HCT116 (cell line): ENCODE measurements at regions not wholly inside any gene's neighbourhood (a gene's known extent, or its start where the extent isn't known, plus 50 kb on each side); places are given as distances from the start of the nearest gene placed in this dataset.

Source experiments
- ATAC-seq: fragments of 200-7000 bp; cut with Tn5 transposase; 2 replicates; pipeline ENCODE4 v1.9.1; 2020; ENCODE audit warnings: mild to moderate bottlenecking, moderate library complexity
- BruUV-seq: library from RNA; stranded (reverse); fragments of 400-500 nt; replicated peaks from 2 replicates; lab custom pipeline; 2021; lab: Mats Ljungman, UMichigan
- CTCF ChIA-PET: fragments of 300-600 bp; sonication (Branson Sonifier 250); formaldehyde crosslinking; loops from one replicate; lab custom pipeline; 2021; ENCODE audit warnings: antibody characterized with exemption; lab: Charles Lee
- POLR2A ChIA-PET: fragments of 300-600, 350-600 bp; sonication (Branson Sonifier 250); formaldehyde crosslinking; loops from one replicate; lab custom pipeline; 2021; ENCODE audit warnings: antibody characterized with exemption; lab: Charles Lee
- RAD21 ChIA-PET, 2 experiments: fragments of 300-600 bp; sonication (Branson Sonifier 250); formaldehyde crosslinking; loops; one replicate each; lab custom pipeline; 2023; ENCODE audit warnings: low total read pairs in 2 of 2; ENCODE audit not compliant: uncharacterized antibody in 2 of 2, unreplicated experiment in 2 of 2, low non-redundant PET in 1 of 2; lab: Charles Lee
- DNase-seq: peaks from one replicate; pipeline ENCODE4 v3.0.0-alpha.2; 2010; ENCODE audit warnings: low read depth, low spot score
- H2AFZ ChIP-seq: fragments of 200-600 bp; shearing (Covaris generic), sonication (generic); 2 replicates; pipeline ENCODE4 v1.6.1; 2017; ENCODE audit warnings: low read depth, mixed run types, mixed read lengths, antibody characterized with exemption, low read length; ENCODE audit not compliant: poor library complexity, severe bottlenecking
- H3K27ac ChIP-seq: 2 replicates; pipeline ENCODE4 v1.5.1; 2012; ENCODE audit warnings: low read depth, low read length
- H3K27me3 ChIP-seq: fragments of 200-600 bp; sonication (generic); 2 replicates; pipeline ENCODE4 v1.6.1; 2016; ENCODE audit warnings: mixed run types, low read length, mixed read lengths; ENCODE audit not compliant: insufficient read depth
- H3K36me3 ChIP-seq, 2 experiments: fragments of 200-500 bp in 1 of 2; fragments of 200-600 bp in 1 of 2; sonication (Bioruptor generic) in 1 of 2; sonication (generic) in 1 of 2; 2 replicates each; pipeline versions ENCODE4 v1.5.1 to v1.6.1; 2014 to 2016; ENCODE audit warnings: low read length in 2 of 2, inconsistent platforms in 1 of 2, mixed read lengths in 1 of 2, mixed run types in 1 of 2; ENCODE audit not compliant: insufficient read depth in 2 of 2, control insufficient read depth in 1 of 2
- H3K4me1 ChIP-seq, 2 experiments: fragments of 200-600 bp in 1 of 2; sonication (generic) in 1 of 2; 2 replicates each; pipeline versions ENCODE4 v1.5.1 to v1.6.1; 2012 to 2017; ENCODE audit warnings: low read length in 2 of 2, inconsistent platforms in 1 of 2, mild to moderate bottlenecking in 1 of 2, mixed read lengths in 1 of 2, mixed run types in 1 of 2, moderate library complexity in 1 of 2; ENCODE audit not compliant: insufficient read depth in 2 of 2, control insufficient read depth in 1 of 2
- H3K4me2 ChIP-seq: fragments of 200-600 bp; sonication (generic); 2 replicates; pipeline ENCODE4 v1.6.1; 2017; ENCODE audit warnings: mixed run types, low read length, mixed read lengths
- H3K4me3 ChIP-seq, 2 experiments: fragments of 200-600 bp in 1 of 2; sonication (generic) in 1 of 2; replicated peaks in 1 of 2; 2 replicates each; pipeline ENCODE4 v1.5.1; 2011 to 2016; ENCODE audit warnings: low read length in 2 of 2, control low read depth in 1 of 2, low read depth in 1 of 2, mild to moderate bottlenecking in 1 of 2, mixed read lengths in 1 of 2, mixed run types in 1 of 2
- H3K79me2 ChIP-seq: fragments of 200-600 bp; sonication (generic); 2 replicates; pipeline ENCODE4 v1.6.1; 2017; ENCODE audit warnings: mild to moderate bottlenecking, mixed run types, low read length, moderate library complexity, mixed read lengths; ENCODE audit not compliant: insufficient read depth
- H3K9ac ChIP-seq: fragments of 200-600 bp; sonication (generic); 2 replicates; pipeline ENCODE4 v1.6.1; 2016; ENCODE audit warnings: low read length, mixed read lengths
- H3K9me2 ChIP-seq: fragments of 200-600 bp; sonication (generic), shearing (Covaris generic); 2 replicates; pipeline ENCODE4 v1.6.1; 2017; ENCODE audit warnings: mixed run types, mild to moderate bottlenecking, moderate library complexity; ENCODE audit not compliant: insufficient read depth
- H3K9me3 ChIP-seq, 2 experiments: fragments of 200-500 bp in 1 of 2; fragments of 200-600 bp in 1 of 2; sonication (Bioruptor generic) in 1 of 2; sonication (generic) in 1 of 2; 2 replicates each; pipeline ENCODE4 v1.6.1; 2014 to 2017; ENCODE audit warnings: low read length in 2 of 2, mixed read lengths in 2 of 2, inconsistent platforms in 1 of 2, low read depth in 1 of 2, mild to moderate bottlenecking in 1 of 2, mixed run types in 1 of 2, moderate library complexity in 1 of 2; ENCODE audit not compliant: control insufficient read depth in 1 of 2, insufficient read depth in 1 of 2
- H4K20me1 ChIP-seq: fragments of 200-600 bp; sonication (generic), shearing (Covaris generic); 2 replicates; pipeline ENCODE4 v1.6.1; 2017; ENCODE audit warnings: mixed run types, mild to moderate bottlenecking, moderate library complexity; ENCODE audit not compliant: insufficient read depth
- ATF3 ChIP-seq: IDR thresholded peaks from 2 replicates; pipeline ENCODE4 v1.6.1; 2012
- CBX3 ChIP-seq: IDR thresholded peaks from 2 replicates; pipeline ENCODE4 v1.6.1; 2012; ENCODE audit warnings: low read depth
- CTCF ChIP-seq, 3 experiments: fragments of 200-600 bp in 1 of 3; sonication (generic) in 1 of 3; IDR thresholded peaks in 2 of 3; conservative IDR thresholded peaks in 1 of 3; 2 replicates each; pipeline ENCODE4 v1.5.1; 2012 to 2017; ENCODE audit warnings: low read depth in 2 of 3, low read length in 2 of 3, antibody characterized with exemption in 1 of 3, borderline replicate concordance in 1 of 3, control low read depth in 1 of 3, mild to moderate bottlenecking in 1 of 3, mixed read lengths in 1 of 3, mixed run types in 1 of 3, moderate library complexity in 1 of 3; ENCODE audit not compliant: insufficient read depth in 1 of 3
- EGR1 ChIP-seq: IDR thresholded peaks from 2 replicates; pipeline ENCODE4 v1.6.1; 2012; ENCODE audit warnings: low read depth
- ELF1 ChIP-seq: IDR thresholded peaks from 2 replicates; pipeline ENCODE4 v1.6.1; 2012; ENCODE audit warnings: low read depth, borderline replicate concordance
- EZH2 ChIP-seq: fragments of 200-600 bp; sonication (generic); IDR thresholded peaks from 2 replicates; pipeline ENCODE4 v1.6.1; 2017; ENCODE audit warnings: antibody characterized with exemption, mixed run types
- EZH2phosphoT487 ChIP-seq: fragments of 200-600 bp; IDR thresholded peaks from 2 replicates; pipeline ENCODE4 v1.6.1; 2018; ENCODE audit warnings: antibody characterized with exemption, borderline replicate concordance
- FOSL1 ChIP-seq: IDR thresholded peaks from 2 replicates; pipeline ENCODE4 v1.6.1; 2012; ENCODE audit warnings: low read depth
- JUND ChIP-seq: IDR thresholded peaks from 2 replicates; pipeline ENCODE4 v1.6.1; 2012
- MAX ChIP-seq: IDR thresholded peaks from 2 replicates; pipeline ENCODE4 v1.6.1; 2012
- RAD21 ChIP-seq: IDR thresholded peaks from 2 replicates; pipeline ENCODE4 v1.6.1; 2012; ENCODE audit warnings: low read depth, mild to moderate bottlenecking
- REST ChIP-seq: IDR thresholded peaks from 2 replicates; pipeline ENCODE4 v1.6.1; 2012; ENCODE audit warnings: low read depth
- SIN3A ChIP-seq: IDR thresholded peaks from 2 replicates; pipeline ENCODE4 v1.6.1; 2012; ENCODE audit warnings: low read depth
- SP1 ChIP-seq: IDR thresholded peaks from 2 replicates; pipeline ENCODE4 v1.6.1; 2012; ENCODE audit warnings: low read depth
- TCF7L2 ChIP-seq: IDR thresholded peaks from 2 replicates; pipeline ENCODE4 v1.7.0; 2011; ENCODE audit warnings: borderline replicate concordance, inconsistent platforms; ENCODE audit not compliant: insufficient read depth, insufficient read length; ENCODE audit errors: extremely low read depth
- YY1 ChIP-seq: IDR thresholded peaks from 2 replicates; pipeline ENCODE4 v1.6.1; 2011; ENCODE audit warnings: low read length, low read depth, moderate library complexity, mild to moderate bottlenecking; ENCODE audit not compliant: insufficient replicate concordance; ENCODE audit errors: extremely low read depth
- ZNF274 ChIP-seq: fragments of 200-500 bp; sonication (Bioruptor generic); IDR thresholded peaks from 2 replicates; pipeline ENCODE4 v1.6.1; 2014; ENCODE audit warnings: mild to moderate bottlenecking, low read depth, low read length, inconsistent platforms
- intact Hi-C: fragments of 100-400 bp; cut with micrococcal nuclease; formaldehyde crosslinking; loops from 2 replicates; pipeline ENCODE4 v1.10.0; 2022
- TF ChIP-seq, protein P1 (sequence below): IDR thresholded peaks from 2 replicates; pipeline ENCODE4 v1.6.1; 2011; ENCODE audit warnings: mild to moderate bottlenecking, low read length, moderate library complexity; ENCODE audit not compliant: insufficient replicate concordance; ENCODE audit errors: extremely low read depth

GRCh38 chr5:63700241-63700640 is 262.0 kb downstream of the HTR1A start:
- H3K9me2 ChIP-seq = no peaks in the 10 kb centered on the region
- no peaks in the 10 kb centered on the region for H4K20me1 ChIP-seq
- ATAC-seq (no peak), DNase-seq (no peak)
- no peaks in the 10 kb centered on the region for H3K79me2 ChIP-seq
- TF ChIP-seq, protein P1, sequence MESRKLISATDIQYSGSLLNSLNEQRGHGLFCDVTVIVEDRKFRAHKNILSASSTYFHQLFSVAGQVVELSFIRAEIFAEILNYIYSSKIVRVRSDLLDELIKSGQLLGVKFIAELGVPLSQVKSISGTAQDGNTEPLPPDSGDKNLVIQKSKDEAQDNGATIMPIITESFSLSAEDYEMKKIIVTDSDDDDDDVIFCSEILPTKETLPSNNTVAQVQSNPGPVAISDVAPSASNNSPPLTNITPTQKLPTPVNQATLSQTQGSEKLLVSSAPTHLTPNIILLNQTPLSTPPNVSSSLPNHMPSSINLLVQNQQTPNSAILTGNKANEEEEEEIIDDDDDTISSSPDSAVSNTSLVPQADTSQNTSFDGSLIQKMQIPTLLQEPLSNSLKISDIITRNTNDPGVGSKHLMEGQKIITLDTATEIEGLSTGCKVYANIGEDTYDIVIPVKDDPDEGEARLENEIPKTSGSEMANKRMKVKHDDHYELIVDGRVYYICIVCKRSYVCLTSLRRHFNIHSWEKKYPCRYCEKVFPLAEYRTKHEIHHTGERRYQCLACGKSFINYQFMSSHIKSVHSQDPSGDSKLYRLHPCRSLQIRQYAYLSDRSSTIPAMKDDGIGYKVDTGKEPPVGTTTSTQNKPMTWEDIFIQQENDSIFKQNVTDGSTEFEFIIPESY = no peak
- TF ChIP-seq CBX3 (no peak), MAX (no peak), REST (no peak), TCF7L2 (no peak), JUND (no peak), ZNF274 (no peak), SP1 (no peak), FOSL1 (no peak), EZH2phosphoT487 (no peak), EZH2 (no peak), CTCF (IDR thresholded peaks at IDR 0.05 in 2 of 3, conservative IDR thresholded peaks at IDR 0.05 in 1 of 3; ENCODE audit: borderline replicate concordance in 1 of 3, insufficient read depth in 1 of 3, low read depth in 2 of 3, low read length in 2 of 3) (no peak), RAD21 (no peak), YY1 (no peak), EGR1 (no peak), ATF3 (no peak), SIN3A (no peak), ELF1 (no peak)
- intact Hi-C loops = no loop called here
- no peak overlapping the region for H3K4me3 ChIP-seq
- BruUV-seq = no TSS peak
- no peaks in the 10 kb centered on the region for H3K27me3 ChIP-seq
- no peaks in the 10 kb centered on the region for H3K36me3 ChIP-seq
- H3K9ac ChIP-seq = no peak overlapping the region
- H2AFZ ChIP-seq = no peak overlapping the region
- no peak overlapping the region for H3K4me2 ChIP-seq
- RAD21 ChIA-PET = no interaction called here
- no peaks in the 10 kb centered on the region for H3K4me1 ChIP-seq
- H3K27ac ChIP-seq = no peak overlapping the region
- H3K9me3 ChIP-seq = peaks cover 12 to 18% of the 10 kb centered on the region in 2 experiments; a peak in 2 of 4 replicates
- CTCF ChIA-PET = no interaction called here
- POLR2A ChIA-PET = no interaction called here
